MCF 10A (cell line): ENCODE measurements at regions not wholly inside any gene's neighbourhood (a gene's known extent, or its start where the extent isn't known, plus 50 kb on each side); places are given as distances from the start of the nearest gene placed in this dataset.

Experiments
- BruUV-seq: library from RNA; stranded (reverse); fragments of 400-500 nt; replicated peaks from 2 replicates; lab custom pipeline; 2021; lab: Mats Ljungman, UMichigan
- CTCF ChIA-PET: fragments of 300-600 bp; sonication (Branson Sonifier 250); formaldehyde crosslinking; extraction: SDS; loops from one replicate; lab custom pipeline; 2021; ENCODE audit warnings: antibody characterized with exemption, inconsistent platforms; lab: Yijun Ruan, JAX
- POLR2A ChIA-PET: fragments of 300-600, 350-650 bp; sonication (Branson Sonifier 250); formaldehyde crosslinking; extraction: SDS; loops from one replicate; lab custom pipeline; 2020; ENCODE audit warnings: antibody characterized with exemption, inconsistent platforms; lab: Yijun Ruan, JAX
- DNase-seq: peaks from one replicate; pipeline ENCODE4 v3.0.0-alpha.2; 2018; ENCODE audit not compliant: unreplicated experiment
- H3K27ac Mint-ChIP-seq: one replicate; pipeline ENCODE4 v1.8.0; 2022; ENCODE audit warnings: mild to moderate bottlenecking, low read depth, mixed read lengths; ENCODE audit not compliant: unreplicated experiment
- H3K27me3 Mint-ChIP-seq: one replicate; pipeline ENCODE4 v1.8.0; 2022; ENCODE audit warnings: mixed read lengths; ENCODE audit not compliant: insufficient read depth, unreplicated experiment
- H3K36me3 Mint-ChIP-seq: one replicate; pipeline ENCODE4 v1.8.0; 2022; ENCODE audit warnings: mild to moderate bottlenecking, moderate library complexity, mixed read lengths; ENCODE audit not compliant: insufficient read depth, unreplicated experiment
- H3K4me1 Mint-ChIP-seq: one replicate; pipeline ENCODE4 v1.8.0; 2022; ENCODE audit warnings: mixed read lengths; ENCODE audit not compliant: insufficient read depth, unreplicated experiment
- H3K4me3 Mint-ChIP-seq: one replicate; pipeline ENCODE4 v1.8.0; 2022; ENCODE audit warnings: mild to moderate bottlenecking, moderate library complexity, mixed read lengths; ENCODE audit not compliant: unreplicated experiment
- H3K9me3 Mint-ChIP-seq: one replicate; pipeline ENCODE4 v1.8.0; 2022; ENCODE audit warnings: mixed read lengths; ENCODE audit not compliant: unreplicated experiment
- intact Hi-C: fragments of 100-400 bp; cut with micrococcal nuclease; formaldehyde crosslinking; loops from 2 replicates; pipeline ENCODE4 v1.14.1; 2022
- TF ChIP-seq, protein P1 (sequence below): fragments of 200-600 bp; IDR thresholded peaks from one replicate; pipeline ENCODE4 v1.8.0; 2022; ENCODE audit warnings: antibody characterized with exemption, mild to moderate bottlenecking; ENCODE audit not compliant: unreplicated experiment

GRCh38 chr1:17967623-17968255 is 139.9 kb upstream of the IGSF21 start:
- TF ChIP-seq, protein P1, sequence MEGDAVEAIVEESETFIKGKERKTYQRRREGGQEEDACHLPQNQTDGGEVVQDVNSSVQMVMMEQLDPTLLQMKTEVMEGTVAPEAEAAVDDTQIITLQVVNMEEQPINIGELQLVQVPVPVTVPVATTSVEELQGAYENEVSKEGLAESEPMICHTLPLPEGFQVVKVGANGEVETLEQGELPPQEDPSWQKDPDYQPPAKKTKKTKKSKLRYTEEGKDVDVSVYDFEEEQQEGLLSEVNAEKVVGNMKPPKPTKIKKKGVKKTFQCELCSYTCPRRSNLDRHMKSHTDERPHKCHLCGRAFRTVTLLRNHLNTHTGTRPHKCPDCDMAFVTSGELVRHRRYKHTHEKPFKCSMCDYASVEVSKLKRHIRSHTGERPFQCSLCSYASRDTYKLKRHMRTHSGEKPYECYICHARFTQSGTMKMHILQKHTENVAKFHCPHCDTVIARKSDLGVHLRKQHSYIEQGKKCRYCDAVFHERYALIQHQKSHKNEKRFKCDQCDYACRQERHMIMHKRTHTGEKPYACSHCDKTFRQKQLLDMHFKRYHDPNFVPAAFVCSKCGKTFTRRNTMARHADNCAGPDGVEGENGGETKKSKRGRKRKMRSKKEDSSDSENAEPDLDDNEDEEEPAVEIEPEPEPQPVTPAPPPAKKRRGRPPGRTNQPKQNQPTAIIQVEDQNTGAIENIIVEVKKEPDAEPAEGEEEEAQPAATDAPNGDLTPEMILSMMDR, result no peak
- H3K4me1 Mint-ChIP-seq, result no peaks in the 10 kb centered on the region
- no peak overlapping the region for H3K27ac Mint-ChIP-seq
- no peak overlapping the region for H3K4me3 Mint-ChIP-seq
- peaks cover 53% of the 10 kb centered on the region for H3K27me3 Mint-ChIP-seq
- CTCF ChIA-PET, result interaction anchor here (0.6 kb wide), 1 partner anchor 12 kb away, joined by 3 read pairs; no protein-coding TSS in a partner anchor
- DNase-seq, result no peak
- no peaks in the 10 kb centered on the region for H3K36me3 Mint-ChIP-seq
- intact Hi-C loops, result no loop called here
- BruUV-seq, result no TSS peak
- no peaks in the 10 kb centered on the region for H3K9me3 Mint-ChIP-seq
- POLR2A ChIA-PET, result no interaction called here

- H3K36me3 Mint-ChIP-seq, result no peaks in the 10 kb centered on the region
- peaks cover 68% of the 10 kb centered on the region for H3K27me3 Mint-ChIP-seq
- no peaks in the 10 kb centered on the region for H3K4me1 Mint-ChIP-seq
- ChIA-PET CTCF (no interaction called here), POLR2A (no interaction called here)
- intact Hi-C loops, result no loop called here
- no peak overlapping the region for H3K27ac Mint-ChIP-seq
- no peak overlapping the region for H3K4me3 Mint-ChIP-seq
- BruUV-seq, result no TSS peak
- TF ChIP-seq, protein P1, result no peak
- H3K9me3 Mint-ChIP-seq, result no peaks in the 10 kb centered on the region
- DNase-seq, result no peak
These were observed 136.8 kb upstream of the IGSF21 start for GRCh38 chr1:17970757-17971156.

GRCh38 chr1:17973694-17974093 is 133.9 kb upstream of the IGSF21 start:
- TF ChIP-seq, protein P1, result no peak
- Mint-ChIP-seq H3K36me3 (no peaks in the 10 kb centered on the region), H3K9me3 (no peaks in the 10 kb centered on the region), H3K27ac (no peak overlapping the region), H3K4me3 (no peak overlapping the region), H3K27me3 (peaks cover 60% of the 10 kb centered on the region), H3K4me1 (no peaks in the 10 kb centered on the region)
- ChIA-PET CTCF (no interaction called here), POLR2A (no interaction called here)
- intact Hi-C loops, result no loop called here
- BruUV-seq, result no TSS peak
- DNase-seq, result no peak

GRCh38 chr1:17976854-17977253 is 130.7 kb upstream of the IGSF21 start:
- Mint-ChIP-seq H3K36me3 (no peaks in the 10 kb centered on the region), H3K27me3 (peaks cover 60% of the 10 kb centered on the region), H3K9me3 (no peaks in the 10 kb centered on the region), H3K4me1 (no peaks in the 10 kb centered on the region), H3K27ac (no peak overlapping the region), H3K4me3 (no peak overlapping the region)
- ChIA-PET CTCF (interaction anchor here (0.6 kb wide), 1 partner anchor 642 kb away, joined by 3 read pairs; no protein-coding TSS in a partner anchor), POLR2A (interaction anchor here (0.7 kb wide), 1 partner anchor 548 kb away, joined by 5 read pairs; no protein-coding TSS in a partner anchor)
- no peak for DNase-seq
- intact Hi-C loops, result no loop called here
- BruUV-seq, result no TSS peak
- TF ChIP-seq, protein P1, result no peak
